GM23338 (cell line): ENCODE measurements at regions not wholly inside any gene's neighbourhood (a gene's known extent, or its start where the extent isn't known, plus 50 kb on each side); places are given as distances from the start of the nearest gene placed in this dataset.

Source experiments
- ATAC-seq: fragments of 200-7000 bp; cut with Tn5 transposase; 3 replicates; pipeline ENCODE4 v1.9.1; 2020
- DNase-seq: peaks from one replicate; pipeline ENCODE4 v3.0.0-alpha.2; 2015; ENCODE audit warnings: low spot score
- H2AFZ ChIP-seq: fragments of 200-600 bp; sonication (generic); 2 replicates; pipeline ENCODE4 v1.8.0; 2016; ENCODE audit warnings: antibody characterized with exemption, mild to moderate bottlenecking, moderate library complexity
- H3F3A ChIP-seq: fragments of 200-600 bp; sonication (generic); replicated peaks from 2 replicates; pipeline ENCODE4 v1.8.0; 2017; ENCODE audit warnings: antibody characterized with exemption, mixed run types, low read depth
- H3K27ac ChIP-seq: fragments of 200-600 bp; sonication (generic); 2 replicates; pipeline ENCODE4 v1.6.1; 2016; ENCODE audit warnings: low read depth
- H3K27me3 ChIP-seq: fragments of 200-600 bp; sonication (generic); 2 replicates; pipeline ENCODE4 v1.8.0; 2016; ENCODE audit warnings: mild to moderate bottlenecking, mixed run types, moderate library complexity; ENCODE audit not compliant: insufficient read depth
- H3K36me3 ChIP-seq: fragments of 200-600 bp; sonication (generic); 2 replicates; pipeline ENCODE4 v1.8.0; 2016; ENCODE audit warnings: mild to moderate bottlenecking; ENCODE audit not compliant: insufficient read depth
- H3K4me1 ChIP-seq: fragments of 200-600 bp; sonication (generic); 2 replicates; pipeline ENCODE4 v1.8.0; 2016; ENCODE audit warnings: mild to moderate bottlenecking, moderate library complexity; ENCODE audit not compliant: insufficient read depth
- H3K4me2 ChIP-seq: fragments of 200-600 bp; sonication (generic); 2 replicates; pipeline ENCODE4 v1.7.1; 2017; ENCODE audit warnings: mixed run types
- H3K4me3 ChIP-seq: fragments of 200-600 bp; sonication (generic); 2 replicates; pipeline ENCODE4 v1.6.1; 2016; ENCODE audit warnings: mixed run types
- H3K79me2 ChIP-seq: fragments of 200-600 bp; sonication (generic); replicated peaks from 2 replicates; pipeline ENCODE4 v1.8.0; 2017; ENCODE audit warnings: mild to moderate bottlenecking; ENCODE audit not compliant: insufficient read depth
- H3K9me2 ChIP-seq: fragments of 200-600 bp; sonication (generic); 2 replicates; pipeline ENCODE4 v1.8.0; 2017; ENCODE audit not compliant: insufficient read depth
- H4K20me1 ChIP-seq: fragments of 200-600 bp; sonication (generic); replicated peaks from 2 replicates; pipeline ENCODE4 v1.8.0; 2017; ENCODE audit warnings: mild to moderate bottlenecking; ENCODE audit not compliant: insufficient read depth
- H3K27ac Mint-ChIP-seq: 2 replicates; pipeline ENCODE4 v1.8.0; 2020; ENCODE audit warnings: inconsistent platforms, mild to moderate bottlenecking, moderate library complexity, mixed read lengths
- H3K27me3 Mint-ChIP-seq: 3 replicates; pipeline ENCODE4 v1.8.0; 2022; ENCODE audit warnings: low read depth, mild to moderate bottlenecking, moderate library complexity, mixed read lengths, inconsistent platforms; ENCODE audit not compliant: insufficient read depth, poor library complexity
- H3K36me3 Mint-ChIP-seq: 3 replicates; pipeline ENCODE4 v1.8.0; 2021; ENCODE audit warnings: low read depth, mild to moderate bottlenecking, inconsistent platforms, moderate library complexity, mixed read lengths
- H3K4me1 Mint-ChIP-seq: 3 replicates; pipeline ENCODE4 v1.8.0; 2020; ENCODE audit warnings: mild to moderate bottlenecking, inconsistent platforms, mixed read lengths
- H3K4me3 Mint-ChIP-seq: 3 replicates; pipeline ENCODE4 v1.8.0; 2021; ENCODE audit warnings: moderate library complexity, mild to moderate bottlenecking, inconsistent platforms, mixed read lengths
- H3K9me3 Mint-ChIP-seq: 3 replicates; pipeline ENCODE4 v1.8.0; 2020; ENCODE audit warnings: moderate library complexity, mild to moderate bottlenecking, inconsistent platforms, mixed read lengths
- CREB1 ChIP-seq: fragments of 250-450 bp; sonication (Bioruptor Pico); IDR thresholded peaks from 2 replicates; pipeline ENCODE4 v1.5.0; 2020; ENCODE audit warnings: low read depth, mild to moderate bottlenecking, moderate library complexity
- EZH2 ChIP-seq: fragments of 200-600 bp; sonication (generic); IDR thresholded peaks from one replicate; pipeline ENCODE4 v1.8.0; 2017; ENCODE audit warnings: antibody characterized with exemption, mild to moderate bottlenecking, low read depth; ENCODE audit not compliant: unreplicated experiment
- EZH2phosphoT487 ChIP-seq: fragments of 200-600 bp; sonication (generic); IDR thresholded peaks from one replicate; pipeline ENCODE4 v1.8.1; 2018; ENCODE audit warnings: antibody characterized with exemption; ENCODE audit not compliant: unreplicated experiment
- JUNB ChIP-seq: IDR thresholded peaks from one replicate; pipeline ENCODE4 v1.6.1; 2016; ENCODE audit warnings: antibody characterized with exemption; ENCODE audit not compliant: unreplicated experiment
- NANOG ChIP-seq: IDR thresholded peaks from 2 replicates; pipeline ENCODE4 v1.6.1; 2016; ENCODE audit warnings: antibody characterized with exemption, borderline replicate concordance
- POLR2AphosphoS5 ChIP-seq: IDR thresholded peaks from 2 replicates; pipeline ENCODE4 v1.6.1; 2016; ENCODE audit warnings: antibody characterized with exemption, low read depth
- STAT1 ChIP-seq: IDR thresholded peaks from one replicate; pipeline ENCODE4 v1.6.1; 2016; ENCODE audit warnings: antibody characterized with exemption; ENCODE audit not compliant: unreplicated experiment
- ZNF114 ChIP-seq: fragments of 250-450 bp; sonication (Bioruptor Pico); IDR thresholded peaks from 2 replicates; pipeline ENCODE4 v1.5.0; 2020; ENCODE audit warnings: mild to moderate bottlenecking, moderate library complexity
- ZNF331 ChIP-seq: fragments of 250-450 bp; sonication (Bioruptor Pico); IDR thresholded peaks from 2 replicates; pipeline ENCODE4 v1.5.0; 2020; ENCODE audit warnings: low read depth, mild to moderate bottlenecking, moderate library complexity
- TF ChIP-seq, protein P1 (sequence below): IDR thresholded peaks from one replicate; pipeline ENCODE4 v1.6.1; 2018; ENCODE audit warnings: antibody characterized with exemption; ENCODE audit not compliant: unreplicated experiment
- TF ChIP-seq, protein P2 (sequence below), 2 experiments: fragments of 200-600 bp in 1 of 2; sonication (generic) in 1 of 2; conservative IDR thresholded peaks; 2 replicates each; pipeline versions ENCODE4 v1.5.1 to v1.6.1; 2016 to 2017; ENCODE audit warnings: antibody characterized with exemption in 2 of 2, low read depth in 2 of 2, mild to moderate bottlenecking in 2 of 2, moderate library complexity in 1 of 2
- TF ChIP-seq, protein P3 (sequence below): fragments of 250-450 bp; sonication (Bioruptor Pico); IDR thresholded peaks from 2 replicates; pipeline ENCODE4 v1.5.0; 2020; ENCODE audit warnings: mild to moderate bottlenecking, moderate library complexity
- TF ChIP-seq, protein P4 (sequence below): IDR thresholded peaks from 2 replicates; pipeline ENCODE4 v1.6.1; 2016; ENCODE audit warnings: antibody characterized with exemption

DNA sequence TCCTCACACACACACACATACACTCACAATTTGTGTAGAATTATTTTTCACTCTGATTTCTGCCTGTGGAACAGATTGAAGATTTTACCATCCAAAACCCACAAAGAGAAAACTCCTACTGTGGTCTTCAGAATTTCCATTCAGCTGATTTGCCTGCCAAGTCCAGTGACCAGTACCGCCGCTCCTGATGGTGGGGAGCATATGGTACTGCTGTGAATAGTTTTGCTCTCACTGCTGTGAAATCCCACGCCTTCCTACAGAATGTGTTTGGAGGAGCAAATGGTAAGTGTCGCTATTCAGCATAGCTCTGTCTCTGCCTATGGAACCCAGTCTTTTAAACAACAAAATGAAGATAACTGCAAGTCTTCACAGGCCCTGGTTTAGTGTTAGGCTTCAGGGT, 629.5 kb downstream of the LMO4 start:
- DNase-seq (no peak), ATAC-seq (no peak)
- TF ChIP-seq, protein P1, sequence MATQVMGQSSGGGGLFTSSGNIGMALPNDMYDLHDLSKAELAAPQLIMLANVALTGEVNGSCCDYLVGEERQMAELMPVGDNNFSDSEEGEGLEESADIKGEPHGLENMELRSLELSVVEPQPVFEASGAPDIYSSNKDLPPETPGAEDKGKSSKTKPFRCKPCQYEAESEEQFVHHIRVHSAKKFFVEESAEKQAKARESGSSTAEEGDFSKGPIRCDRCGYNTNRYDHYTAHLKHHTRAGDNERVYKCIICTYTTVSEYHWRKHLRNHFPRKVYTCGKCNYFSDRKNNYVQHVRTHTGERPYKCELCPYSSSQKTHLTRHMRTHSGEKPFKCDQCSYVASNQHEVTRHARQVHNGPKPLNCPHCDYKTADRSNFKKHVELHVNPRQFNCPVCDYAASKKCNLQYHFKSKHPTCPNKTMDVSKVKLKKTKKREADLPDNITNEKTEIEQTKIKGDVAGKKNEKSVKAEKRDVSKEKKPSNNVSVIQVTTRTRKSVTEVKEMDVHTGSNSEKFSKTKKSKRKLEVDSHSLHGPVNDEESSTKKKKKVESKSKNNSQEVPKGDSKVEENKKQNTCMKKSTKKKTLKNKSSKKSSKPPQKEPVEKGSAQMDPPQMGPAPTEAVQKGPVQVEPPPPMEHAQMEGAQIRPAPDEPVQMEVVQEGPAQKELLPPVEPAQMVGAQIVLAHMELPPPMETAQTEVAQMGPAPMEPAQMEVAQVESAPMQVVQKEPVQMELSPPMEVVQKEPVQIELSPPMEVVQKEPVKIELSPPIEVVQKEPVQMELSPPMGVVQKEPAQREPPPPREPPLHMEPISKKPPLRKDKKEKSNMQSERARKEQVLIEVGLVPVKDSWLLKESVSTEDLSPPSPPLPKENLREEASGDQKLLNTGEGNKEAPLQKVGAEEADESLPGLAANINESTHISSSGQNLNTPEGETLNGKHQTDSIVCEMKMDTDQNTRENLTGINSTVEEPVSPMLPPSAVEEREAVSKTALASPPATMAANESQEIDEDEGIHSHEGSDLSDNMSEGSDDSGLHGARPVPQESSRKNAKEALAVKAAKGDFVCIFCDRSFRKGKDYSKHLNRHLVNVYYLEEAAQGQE: no peak
- no peak for TF ChIP-seq NANOG
- TF ChIP-seq, protein P2, sequence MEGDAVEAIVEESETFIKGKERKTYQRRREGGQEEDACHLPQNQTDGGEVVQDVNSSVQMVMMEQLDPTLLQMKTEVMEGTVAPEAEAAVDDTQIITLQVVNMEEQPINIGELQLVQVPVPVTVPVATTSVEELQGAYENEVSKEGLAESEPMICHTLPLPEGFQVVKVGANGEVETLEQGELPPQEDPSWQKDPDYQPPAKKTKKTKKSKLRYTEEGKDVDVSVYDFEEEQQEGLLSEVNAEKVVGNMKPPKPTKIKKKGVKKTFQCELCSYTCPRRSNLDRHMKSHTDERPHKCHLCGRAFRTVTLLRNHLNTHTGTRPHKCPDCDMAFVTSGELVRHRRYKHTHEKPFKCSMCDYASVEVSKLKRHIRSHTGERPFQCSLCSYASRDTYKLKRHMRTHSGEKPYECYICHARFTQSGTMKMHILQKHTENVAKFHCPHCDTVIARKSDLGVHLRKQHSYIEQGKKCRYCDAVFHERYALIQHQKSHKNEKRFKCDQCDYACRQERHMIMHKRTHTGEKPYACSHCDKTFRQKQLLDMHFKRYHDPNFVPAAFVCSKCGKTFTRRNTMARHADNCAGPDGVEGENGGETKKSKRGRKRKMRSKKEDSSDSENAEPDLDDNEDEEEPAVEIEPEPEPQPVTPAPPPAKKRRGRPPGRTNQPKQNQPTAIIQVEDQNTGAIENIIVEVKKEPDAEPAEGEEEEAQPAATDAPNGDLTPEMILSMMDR (conservative IDR thresholded peaks at IDR 0.05; ENCODE audit: low read depth in 2 of 2): no peak
- TF ChIP-seq STAT1: no peak
- TF ChIP-seq, protein P3, sequence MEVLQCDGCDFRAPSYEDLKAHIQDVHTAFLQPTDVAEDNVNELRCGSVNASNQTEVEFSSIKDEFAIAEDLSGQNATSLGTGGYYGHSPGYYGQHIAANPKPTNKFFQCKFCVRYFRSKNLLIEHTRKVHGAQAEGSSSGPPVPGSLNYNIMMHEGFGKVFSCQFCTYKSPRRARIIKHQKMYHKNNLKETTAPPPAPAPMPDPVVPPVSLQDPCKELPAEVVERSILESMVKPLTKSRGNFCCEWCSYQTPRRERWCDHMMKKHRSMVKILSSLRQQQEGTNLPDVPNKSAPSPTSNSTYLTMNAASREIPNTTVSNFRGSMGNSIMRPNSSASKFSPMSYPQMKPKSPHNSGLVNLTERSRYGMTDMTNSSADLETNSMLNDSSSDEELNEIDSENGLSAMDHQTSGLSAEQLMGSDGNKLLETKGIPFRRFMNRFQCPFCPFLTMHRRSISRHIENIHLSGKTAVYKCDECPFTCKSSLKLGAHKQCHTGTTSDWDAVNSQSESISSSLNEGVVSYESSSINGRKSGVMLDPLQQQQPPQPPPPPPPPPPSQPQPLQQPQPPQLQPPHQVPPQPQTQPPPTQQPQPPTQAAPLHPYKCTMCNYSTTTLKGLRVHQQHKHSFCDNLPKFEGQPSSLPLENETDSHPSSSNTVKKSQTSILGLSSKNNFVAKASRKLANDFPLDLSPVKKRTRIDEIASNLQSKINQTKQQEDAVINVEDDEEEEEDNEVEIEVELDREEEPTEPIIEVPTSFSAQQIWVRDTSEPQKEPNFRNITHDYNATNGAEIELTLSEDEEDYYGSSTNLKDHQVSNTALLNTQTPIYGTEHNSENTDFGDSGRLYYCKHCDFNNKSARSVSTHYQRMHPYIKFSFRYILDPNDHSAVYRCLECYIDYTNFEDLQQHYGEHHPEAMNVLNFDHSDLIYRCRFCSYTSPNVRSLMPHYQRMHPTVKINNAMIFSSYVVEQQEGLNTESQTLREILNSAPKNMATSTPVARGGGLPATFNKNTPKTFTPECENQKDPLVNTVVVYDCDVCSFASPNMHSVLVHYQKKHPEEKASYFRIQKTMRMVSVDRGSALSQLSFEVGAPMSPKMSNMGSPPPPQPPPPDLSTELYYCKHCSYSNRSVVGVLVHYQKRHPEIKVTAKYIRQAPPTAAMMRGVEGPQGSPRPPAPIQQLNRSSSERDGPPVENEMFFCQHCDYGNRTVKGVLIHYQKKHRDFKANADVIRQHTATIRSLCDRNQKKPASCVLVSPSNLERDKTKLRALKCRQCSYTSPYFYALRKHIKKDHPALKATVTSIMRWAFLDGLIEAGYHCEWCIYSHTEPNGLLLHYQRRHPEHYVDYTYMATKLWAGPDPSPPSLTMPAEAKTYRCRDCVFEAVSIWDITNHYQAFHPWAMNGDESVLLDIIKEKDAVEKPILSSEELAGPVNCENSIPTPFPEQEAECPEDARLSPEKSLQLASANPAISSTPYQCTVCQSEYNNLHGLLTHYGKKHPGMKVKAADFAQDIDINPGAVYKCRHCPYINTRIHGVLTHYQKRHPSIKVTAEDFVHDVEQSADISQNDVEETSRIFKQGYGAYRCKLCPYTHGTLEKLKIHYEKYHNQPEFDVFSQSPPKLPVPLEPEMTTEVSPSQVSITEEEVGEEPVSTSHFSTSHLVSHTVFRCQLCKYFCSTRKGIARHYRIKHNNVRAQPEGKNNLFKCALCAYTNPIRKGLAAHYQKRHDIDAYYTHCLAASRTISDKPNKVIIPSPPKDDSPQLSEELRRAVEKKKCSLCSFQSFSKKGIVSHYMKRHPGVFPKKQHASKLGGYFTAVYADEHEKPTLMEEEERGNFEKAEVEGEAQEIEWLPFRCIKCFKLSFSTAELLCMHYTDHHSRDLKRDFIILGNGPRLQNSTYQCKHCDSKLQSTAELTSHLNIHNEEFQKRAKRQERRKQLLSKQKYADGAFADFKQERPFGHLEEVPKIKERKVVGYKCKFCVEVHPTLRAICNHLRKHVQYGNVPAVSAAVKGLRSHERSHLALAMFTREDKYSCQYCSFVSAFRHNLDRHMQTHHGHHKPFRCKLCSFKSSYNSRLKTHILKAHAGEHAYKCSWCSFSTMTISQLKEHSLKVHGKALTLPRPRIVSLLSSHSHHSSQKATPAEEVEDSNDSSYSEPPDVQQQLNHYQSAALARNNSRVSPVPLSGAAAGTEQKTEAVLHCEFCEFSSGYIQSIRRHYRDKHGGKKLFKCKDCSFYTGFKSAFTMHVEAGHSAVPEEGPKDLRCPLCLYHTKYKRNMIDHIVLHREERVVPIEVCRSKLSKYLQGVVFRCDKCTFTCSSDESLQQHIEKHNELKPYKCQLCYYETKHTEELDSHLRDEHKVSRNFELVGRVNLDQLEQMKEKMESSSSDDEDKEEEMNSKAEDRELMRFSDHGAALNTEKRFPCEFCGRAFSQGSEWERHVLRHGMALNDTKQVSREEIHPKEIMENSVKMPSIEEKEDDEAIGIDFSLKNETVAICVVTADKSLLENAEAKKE (CRISPR knock-in tag): no peak
- no peak for TF ChIP-seq EZH2phosphoT487
- TF ChIP-seq CREB1: no peak
- TF ChIP-seq, protein P4, sequence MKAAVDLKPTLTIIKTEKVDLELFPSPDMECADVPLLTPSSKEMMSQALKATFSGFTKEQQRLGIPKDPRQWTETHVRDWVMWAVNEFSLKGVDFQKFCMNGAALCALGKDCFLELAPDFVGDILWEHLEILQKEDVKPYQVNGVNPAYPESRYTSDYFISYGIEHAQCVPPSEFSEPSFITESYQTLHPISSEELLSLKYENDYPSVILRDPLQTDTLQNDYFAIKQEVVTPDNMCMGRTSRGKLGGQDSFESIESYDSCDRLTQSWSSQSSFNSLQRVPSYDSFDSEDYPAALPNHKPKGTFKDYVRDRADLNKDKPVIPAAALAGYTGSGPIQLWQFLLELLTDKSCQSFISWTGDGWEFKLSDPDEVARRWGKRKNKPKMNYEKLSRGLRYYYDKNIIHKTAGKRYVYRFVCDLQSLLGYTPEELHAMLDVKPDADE: no peak
- no peak for TF ChIP-seq POLR2AphosphoS5
- no peak for TF ChIP-seq ZNF331 (CRISPR knock-in tag)
- no peak for TF ChIP-seq ZNF114 (CRISPR knock-in tag)
- TF ChIP-seq JUNB: no peak
- no peak for TF ChIP-seq EZH2
- no peak overlapping the region for H2AFZ ChIP-seq
- H3K4me3 ChIP-seq: no peak overlapping the region
- H3K36me3 ChIP-seq: no peaks in the 10 kb centered on the region; the same call in 1 of the 2 replicates
- Mint-ChIP-seq H3K27ac (no peak overlapping the region), H3K27me3 (no peaks in the 10 kb centered on the region), H3K9me3 (no peaks in the 10 kb centered on the region; the same call in 2 of the 3 replicates), H3K36me3 (no peaks in the 10 kb centered on the region), H3K4me3 (no peak overlapping the region), H3K4me1 (peaks cover 4% of the 10 kb centered on the region; the same call in 2 of the 3 replicates)
- H3F3A ChIP-seq: no peaks in the 10 kb centered on the region
- H3K79me2 ChIP-seq: no peaks in the 10 kb centered on the region
- H3K4me2 ChIP-seq: no peak overlapping the region
- no peaks in the 10 kb centered on the region for H4K20me1 ChIP-seq
- H3K27me3 ChIP-seq: no peaks in the 10 kb centered on the region
- H3K27ac ChIP-seq: no peak overlapping the region
- no peaks in the 10 kb centered on the region for H3K9me2 ChIP-seq
- no peaks in the 10 kb centered on the region for H3K4me1 ChIP-seq
